HG03103 (cell line): ENCODE measurements at regions not wholly inside any gene's neighbourhood (a gene's known extent, or its start where the extent isn't known, plus 50 kb on each side); places are given as distances from the start of the nearest gene placed in this dataset.
"Not testable (repeated sequence)": the region's sequence is repeated elsewhere in the genome, so short reads cannot be mapped to it uniquely, and the experiment has no call there.

ENCODE experiments used
- ATAC-seq: cut with Tn5 transposase; IDR thresholded peaks from one replicate; pipeline ENCODE4 v1.9.1; 2021; ENCODE audit warnings: low read depth; ENCODE audit not compliant: unreplicated experiment

DNA sequence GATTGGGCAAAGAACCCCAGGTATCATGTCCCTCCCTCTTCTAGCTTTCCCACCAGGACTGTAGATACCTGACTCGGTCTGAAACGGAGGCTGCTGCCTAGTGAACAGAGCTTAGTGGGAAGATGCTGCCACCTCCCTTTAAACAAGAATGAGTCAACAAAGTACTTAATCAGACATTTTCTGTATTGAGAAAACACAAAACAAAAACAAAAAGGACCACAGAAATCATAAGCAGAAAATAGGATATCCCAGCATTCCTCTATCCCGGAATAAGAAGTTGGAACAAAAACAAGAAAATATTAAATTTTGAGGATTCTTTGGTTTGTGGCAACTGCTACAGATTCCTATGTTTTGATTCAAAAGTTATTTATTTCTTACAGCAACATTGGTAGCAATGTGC is 51.7 kb upstream of the COL8A1 start:
- no peak for ATAC-seq

DNA sequence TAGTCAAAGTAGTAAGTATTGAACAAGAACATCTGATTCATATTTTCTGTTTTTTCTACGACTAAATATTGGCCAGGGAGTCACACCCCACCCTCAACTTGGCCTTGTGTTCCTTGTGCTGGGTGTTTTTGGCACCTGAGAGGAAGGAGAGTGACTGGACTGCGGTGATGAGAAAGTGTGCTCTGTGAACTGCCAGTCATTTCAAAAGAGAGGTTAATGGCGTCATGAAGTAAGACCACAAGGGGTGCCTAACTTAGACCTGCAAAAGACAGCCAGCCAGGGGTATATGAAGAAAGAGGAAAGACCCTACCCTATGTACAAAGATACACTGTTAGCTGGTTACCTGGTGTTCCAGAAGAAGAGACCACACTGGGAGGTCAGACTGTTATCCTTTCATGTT is 58.4 kb upstream of the COL8A1 start:
- ATAC-seq: no peak

DNA sequence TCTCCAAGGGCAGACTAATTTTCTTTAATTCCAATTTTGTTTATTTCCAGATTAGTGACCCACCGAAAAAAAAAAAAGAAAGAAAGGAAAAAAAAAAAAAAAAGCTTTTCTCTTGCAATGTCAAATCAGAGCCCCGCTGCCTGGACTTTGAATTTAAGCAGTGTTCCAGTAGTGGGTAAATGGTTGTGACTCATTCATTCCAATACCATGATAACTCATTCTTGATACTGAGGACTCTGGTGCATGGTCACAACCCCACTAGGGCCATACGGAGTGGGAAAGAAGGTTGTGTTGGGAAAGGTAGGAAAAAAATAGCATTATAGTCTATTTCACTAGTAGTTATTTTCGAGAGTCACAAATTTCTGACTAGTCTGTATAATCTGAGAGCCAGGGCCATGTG is 59.1 kb upstream of the COL8A1 start:
- no peak for ATAC-seq

DNA sequence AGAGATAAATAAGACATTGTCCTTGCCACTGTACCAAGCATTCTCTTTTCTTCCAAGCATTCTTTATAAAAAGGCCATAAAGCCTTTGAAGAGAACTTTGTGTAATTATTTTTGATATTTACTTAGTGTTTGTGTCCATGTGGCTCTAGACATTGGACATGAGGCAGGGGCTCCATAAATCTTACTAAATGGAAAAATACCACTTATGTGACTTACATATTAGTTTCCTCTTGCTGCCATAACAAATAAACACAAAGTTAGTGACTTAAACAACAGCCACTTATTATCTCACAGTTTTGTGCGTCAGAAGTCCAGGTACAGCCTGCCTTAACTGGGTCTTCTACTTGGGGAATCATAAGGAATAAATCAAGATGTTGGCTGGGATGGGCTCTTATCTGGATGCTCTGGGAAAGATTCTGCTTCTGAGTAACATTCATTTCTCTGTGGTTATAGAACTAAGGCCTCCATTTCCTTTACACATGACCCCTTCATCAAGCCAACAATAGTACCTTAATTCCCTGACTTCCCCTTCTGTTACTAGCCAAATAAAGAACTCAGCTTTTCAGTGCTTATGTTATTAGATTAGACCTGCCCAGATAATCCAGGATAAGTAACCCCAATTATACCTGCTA is 59.9 kb upstream of the COL8A1 start:
- ATAC-seq: no peak

DNA sequence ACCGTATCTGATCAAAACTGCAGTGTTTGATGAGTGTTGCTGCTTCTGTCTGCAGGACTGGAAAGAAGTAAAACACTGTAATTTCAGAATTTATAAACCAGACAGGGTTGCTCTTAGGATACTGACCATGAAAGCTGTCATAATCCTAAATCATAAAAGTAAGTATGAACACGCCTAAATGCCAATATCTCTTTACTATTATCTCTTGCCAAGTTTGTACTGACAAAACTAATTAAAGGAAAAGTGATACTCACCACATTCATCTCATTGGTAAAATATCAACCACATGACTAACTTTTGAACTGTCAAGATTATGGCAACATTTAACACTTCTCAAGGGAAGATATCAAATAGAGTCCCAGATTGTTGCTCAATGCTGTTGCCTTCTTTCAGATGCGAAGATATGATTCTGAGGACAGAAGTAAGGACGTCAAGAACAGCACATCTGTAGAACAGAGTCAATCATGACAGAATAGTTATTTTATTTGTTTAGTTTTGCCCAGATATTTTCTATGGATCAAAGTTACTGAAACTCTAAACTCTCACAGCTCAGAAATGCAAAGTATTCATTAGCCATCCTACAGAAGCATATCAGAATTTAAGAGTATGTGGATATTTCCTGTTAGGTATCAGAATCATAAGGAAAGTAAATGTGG is 61.4 kb upstream of the COL8A1 start:
- ATAC-seq: no peak

DNA sequence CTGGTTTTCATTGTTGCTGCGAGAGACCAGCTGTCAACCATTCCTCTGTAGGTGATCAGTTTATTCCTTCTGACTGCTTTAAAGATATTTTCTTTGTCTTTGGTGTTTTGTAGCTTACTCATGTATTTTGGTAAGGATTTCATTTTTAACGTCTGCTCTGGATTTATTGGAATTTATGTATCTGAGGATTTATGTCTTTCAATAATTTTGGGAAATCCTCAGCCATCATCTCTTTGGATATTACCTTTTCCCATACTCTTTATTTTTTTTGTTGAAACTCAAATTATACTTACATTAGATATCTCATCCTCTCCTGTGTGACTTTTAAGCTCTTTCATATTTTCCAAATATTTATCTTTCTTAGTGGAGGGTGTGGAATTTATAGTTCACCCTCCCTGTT is 62.7 kb upstream of the COL8A1 start:
- no peak for ATAC-seq

DNA sequence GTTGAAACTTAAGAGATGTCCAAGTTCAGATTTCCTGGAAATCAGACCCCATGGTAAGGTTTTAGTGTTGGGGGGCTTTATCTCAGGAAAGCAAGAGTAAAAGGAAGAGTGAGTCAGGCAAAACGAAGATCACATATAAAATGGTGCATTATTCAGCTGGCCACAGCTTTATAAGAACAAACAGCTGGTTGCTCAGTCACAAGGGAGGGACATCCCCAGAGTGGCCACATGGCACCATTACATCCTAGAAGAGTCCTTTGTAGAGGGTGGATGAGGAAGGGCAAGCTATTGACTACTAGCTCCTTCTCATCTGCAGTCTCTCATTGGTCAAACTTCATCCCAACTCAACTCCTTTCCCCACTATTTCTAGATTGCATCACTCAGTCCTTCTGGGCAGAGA is 68.3 kb upstream of the COL8A1 start:
- no peak for ATAC-seq

DNA sequence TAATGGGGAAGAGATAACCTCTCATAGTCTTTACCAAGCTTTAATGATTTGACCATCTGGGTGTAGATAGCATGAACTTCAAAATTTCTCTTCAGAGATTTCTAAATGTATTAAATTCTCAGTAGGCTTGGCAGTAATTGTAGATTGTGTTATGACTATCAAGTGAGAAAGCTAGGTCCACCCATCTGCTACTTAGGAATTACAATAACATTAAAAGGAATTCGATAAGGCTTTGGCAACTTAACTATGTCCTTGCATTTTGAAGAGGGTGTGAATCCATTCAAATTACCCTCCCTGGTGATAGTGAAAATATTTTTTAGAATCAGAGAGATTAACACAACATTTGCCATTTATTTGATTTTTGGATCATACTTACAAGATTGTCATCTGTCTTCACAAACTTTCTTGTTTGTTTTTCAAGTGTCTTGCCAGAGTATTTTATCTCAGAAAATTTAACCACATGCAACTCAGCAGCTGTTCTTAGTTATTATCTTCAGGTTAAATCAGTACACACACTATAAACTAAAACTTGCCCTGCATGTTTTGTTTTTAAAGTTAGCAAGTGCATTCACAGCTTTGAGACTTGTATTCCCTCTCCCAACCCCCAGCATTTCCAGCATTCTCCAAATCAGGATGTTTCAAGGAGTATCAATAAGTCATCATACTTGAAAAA is 69.6 kb upstream of the COL8A1 start:
- ATAC-seq: no peak

DNA sequence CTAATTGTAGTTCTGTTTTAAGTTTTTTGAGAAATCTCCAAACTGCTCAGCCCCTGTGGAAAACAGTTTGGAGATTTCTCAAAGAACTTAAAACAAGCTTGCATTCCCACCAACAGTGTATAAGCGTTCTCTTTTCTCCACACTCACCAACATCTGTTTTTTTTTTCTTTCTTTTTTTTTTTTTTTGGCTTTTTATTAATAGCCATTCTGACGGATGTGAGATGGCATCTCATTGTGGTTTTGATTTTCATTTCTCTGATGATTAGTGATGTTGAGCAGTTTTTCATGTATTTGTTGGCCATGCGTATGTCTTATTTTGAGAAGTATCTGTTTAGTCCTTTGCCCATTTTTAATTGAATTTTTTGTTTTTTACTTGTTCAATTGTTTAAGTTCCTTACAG is 73.1 kb upstream of the COL8A1 start:
- ATAC-seq: no peak

DNA sequence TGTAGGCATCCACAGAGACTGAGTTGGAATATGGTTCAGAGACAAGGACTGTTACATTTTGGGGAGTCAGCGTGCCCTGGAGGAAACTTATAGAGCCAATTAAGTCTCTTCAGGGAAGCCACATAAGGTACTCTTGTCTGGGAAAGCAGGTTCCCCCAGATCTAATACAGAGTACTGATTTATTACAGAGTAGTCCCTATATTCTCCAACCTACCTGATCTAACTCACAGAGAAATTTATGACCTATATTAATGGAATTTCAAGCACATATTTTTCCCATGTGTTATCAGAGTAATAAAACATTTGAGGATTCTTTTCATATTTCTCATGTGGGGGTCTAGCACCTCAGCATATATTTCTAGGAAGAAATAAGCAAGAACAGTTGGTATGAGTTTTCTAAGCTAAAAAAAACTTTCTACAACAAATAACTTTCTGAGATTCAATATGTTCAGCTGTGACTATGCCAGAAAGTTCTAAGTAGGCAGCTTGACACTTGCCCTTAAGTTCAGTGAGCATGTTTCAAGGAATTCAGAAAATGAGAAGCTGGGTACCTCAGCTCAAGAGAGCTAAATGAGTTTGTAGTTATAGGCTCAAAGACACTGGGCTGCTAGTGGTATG is 75.3 kb upstream of the COL8A1 start:
- no peak for ATAC-seq

DNA sequence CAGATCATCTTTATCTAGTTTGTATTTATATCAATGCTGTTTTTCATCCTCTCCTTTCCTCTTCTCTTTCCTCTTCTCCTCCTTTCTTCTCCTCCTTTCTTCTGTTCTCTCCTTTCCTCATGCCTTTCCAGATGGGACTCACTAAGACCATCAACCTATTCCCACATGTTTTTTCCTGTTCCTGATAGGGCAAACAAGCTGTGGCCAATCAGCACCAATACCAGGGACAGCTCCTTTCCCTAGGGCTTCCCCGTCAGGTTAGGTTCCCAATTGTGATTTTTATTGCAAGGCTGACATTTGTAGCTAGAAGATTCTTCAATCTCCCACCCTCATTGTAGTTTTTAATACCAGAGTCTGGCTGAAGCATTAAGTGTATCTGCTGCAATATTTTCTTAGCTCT is 76.3 kb upstream of the COL8A1 start:
- no peak for ATAC-seq

DNA sequence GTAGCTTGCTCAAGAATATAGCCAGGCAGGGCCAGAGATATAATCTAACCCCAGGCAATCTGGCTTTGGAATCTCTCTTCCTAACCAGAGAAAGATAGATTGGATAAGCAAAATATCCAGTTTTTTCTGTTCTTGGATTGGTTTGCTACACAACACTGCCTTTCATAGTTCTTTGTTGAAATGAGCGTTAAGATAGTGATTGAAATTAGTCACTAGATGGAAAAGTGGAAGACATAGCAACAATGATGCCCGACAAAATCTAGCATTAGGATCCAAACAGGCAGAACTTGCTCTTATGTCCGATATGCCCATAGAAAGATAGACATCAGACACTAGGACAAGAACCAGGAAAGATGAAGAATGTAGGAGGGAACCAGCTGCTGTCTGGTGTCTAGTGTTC is 77.3 kb upstream of the COL8A1 start:
- ATAC-seq: no peak

DNA sequence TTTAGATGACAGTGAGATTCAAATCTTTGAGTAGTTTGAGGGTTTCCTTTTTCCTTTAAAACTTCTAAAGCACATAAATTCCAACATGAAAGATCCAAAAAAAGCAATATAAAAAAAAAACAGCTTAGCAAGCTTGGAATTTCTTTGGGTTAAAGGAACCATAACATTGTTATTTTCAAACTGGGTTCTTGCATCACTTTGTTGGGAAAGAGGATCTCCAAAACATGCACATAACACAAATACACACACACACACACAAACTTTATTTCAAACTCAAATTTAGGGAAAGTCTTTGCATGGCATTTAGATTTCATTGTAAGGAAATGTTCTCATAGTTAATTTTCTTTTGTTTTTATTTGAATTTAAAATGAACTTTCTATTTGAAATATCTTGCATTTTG is 79.2 kb upstream of the COL8A1 start:
- ATAC-seq: no peak

DNA sequence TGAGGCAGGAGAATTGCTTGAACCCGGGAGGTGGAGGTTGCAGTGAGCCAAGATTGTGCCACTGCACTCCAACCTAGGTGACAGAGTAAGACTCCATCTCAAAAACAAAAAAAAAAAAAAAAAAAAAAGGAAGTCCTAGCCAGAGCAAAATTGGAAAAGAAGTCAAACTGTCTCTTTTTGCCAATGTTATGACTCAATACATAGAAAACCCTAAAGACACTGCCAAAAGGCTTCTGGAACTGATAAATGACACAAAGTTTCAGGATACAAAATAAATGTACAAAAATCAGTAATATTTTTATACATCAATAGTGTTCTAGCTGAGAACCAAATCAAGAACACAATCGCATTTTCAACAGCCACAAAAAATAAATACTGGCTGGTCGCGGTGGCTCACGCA is 82.5 kb upstream of the COL8A1 start:
- not testable (repeated sequence) for ATAC-seq

DNA sequence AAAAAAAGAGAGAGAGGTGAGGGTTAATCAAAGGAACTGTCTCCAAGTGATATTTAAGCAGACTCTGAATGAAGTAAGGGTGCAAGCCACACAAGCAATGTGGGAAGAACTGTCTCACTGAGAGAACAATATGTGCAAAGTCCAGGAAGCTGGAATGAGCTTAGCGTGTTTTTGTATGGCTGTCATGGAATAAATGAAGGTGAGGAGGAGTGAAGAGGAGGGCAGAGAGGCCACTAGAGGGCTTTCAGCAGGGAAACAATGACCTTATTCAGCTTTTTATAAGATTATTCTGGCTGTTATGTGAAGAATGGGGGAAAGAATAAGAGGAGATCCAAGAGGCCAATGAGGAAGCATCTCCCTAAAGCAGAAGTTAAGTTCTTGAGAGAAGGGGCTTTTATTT is 86.9 kb upstream of the COL8A1 start:
- ATAC-seq: no peak

DNA sequence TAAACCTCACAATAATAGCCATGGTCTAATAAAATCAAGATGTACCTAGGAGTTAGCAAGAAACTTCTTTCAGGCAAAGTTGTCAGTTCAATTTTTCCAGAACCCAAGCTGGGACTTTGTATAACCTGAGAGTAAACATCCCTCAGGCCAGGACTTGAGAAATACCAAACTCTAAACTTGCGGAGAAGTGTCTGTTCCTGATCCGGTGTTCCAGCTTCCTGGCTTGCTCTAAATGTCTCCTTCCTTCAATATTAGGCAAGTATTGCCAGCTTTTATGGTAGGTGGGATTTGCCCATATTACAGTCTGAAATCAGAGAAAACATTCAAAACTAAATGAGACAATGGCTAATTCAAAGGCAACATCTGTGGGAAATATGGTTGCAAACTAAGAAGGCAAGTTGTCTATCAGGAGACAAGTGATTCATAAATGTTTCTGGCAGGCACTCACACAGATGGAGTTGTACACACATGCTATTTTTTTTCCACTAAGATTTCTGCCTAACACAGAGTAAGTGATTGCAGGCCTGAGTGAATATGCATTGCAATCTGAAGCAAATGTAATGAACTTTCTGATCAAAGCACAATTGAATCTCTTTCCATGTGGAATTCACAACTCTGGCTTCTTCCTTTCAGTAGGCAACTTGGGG is 88.3 kb upstream of the COL8A1 start:
- no peak for ATAC-seq

DNA sequence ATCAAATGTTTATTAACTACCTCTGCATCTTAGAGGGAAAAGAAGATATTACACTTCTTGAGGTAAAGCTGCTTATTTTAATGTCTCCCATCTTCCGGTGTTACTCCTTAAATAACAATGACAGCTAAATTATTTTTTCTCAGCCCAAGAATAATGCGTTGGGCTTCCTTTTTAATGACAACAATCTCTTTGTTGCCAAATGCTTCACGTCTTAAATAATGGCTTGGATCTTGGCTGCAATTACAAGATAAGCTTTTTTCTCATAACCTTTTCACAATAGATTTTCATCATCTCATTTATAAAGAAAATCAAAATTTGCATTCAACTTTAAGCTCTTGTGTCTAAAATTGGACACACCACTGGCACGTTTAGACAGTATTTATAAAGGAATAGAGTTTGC is 89.2 kb upstream of the COL8A1 start:
- no peak for ATAC-seq

DNA sequence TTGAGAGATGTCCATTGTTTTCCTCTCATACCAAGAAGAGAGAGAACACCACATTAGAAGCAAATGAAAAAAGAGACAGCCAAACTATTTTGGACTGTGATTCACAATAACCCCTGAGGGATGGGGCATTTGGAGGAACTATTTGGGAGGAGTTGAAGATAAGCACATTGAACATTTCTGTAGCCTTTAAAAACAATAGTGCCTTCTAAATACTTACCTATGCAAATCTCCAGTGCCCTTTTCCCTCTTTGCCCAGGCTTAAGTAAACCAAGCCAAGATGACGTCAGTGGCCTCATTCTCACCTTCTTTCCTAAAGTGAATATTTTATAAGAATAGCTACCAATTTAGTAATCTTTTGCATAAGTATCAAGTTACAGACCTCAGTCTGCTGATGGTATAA is 89.7 kb upstream of the COL8A1 start:
- no peak for ATAC-seq

DNA sequence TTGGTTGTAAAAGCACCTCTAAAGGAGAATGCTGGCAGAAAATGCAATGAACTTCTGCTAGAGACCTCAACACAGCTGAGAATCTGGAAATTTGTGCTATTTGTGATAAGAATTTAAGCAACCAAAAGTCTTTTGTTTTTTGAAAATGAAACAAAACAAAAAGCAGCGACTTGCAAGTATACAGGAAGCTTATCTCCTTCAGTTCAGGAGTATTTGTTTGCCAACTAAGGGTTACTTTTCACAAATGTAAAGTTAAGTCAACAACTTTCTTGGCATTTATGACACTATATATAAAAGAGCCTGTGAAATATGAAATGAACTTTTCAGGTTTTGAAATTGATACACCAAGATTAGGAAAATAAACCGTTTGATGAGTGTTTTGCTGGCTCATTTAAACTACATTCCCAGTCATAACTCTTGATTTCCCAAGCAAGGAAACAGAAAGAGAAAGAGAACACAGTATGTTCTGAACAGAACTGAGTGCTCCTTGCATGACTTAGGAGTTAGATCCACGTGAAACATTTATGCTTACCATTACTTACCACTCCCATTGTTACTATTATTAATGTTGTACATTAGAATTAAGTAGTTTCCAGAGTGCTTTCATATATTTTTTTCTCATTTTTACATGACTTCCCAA is 92.3 kb upstream of the COL8A1 start:
- no peak for ATAC-seq

DNA sequence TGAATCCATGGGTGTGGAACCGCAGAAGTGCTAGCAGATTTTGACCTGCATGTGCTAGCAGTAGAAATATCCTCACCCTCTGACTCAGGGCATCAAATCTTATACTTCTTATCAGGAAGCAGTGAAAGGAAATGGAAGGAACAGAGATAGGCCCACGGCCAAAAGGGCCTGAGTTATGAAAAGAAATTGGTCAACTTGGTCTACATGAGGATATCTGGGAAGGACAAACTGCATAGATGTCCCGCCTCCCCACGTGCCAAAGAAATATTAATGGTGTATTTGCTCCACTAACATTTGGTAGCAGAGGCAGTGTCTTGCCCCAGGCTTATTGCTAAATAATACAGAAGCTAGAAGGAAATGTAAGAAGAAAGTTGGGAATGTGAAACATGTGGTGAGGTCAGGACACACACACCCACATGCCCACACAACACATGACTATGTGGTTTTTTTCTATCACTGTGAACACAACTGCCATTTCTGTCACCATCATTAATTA is 93.6 kb upstream of the COL8A1 start:
- no peak for ATAC-seq

DNA sequence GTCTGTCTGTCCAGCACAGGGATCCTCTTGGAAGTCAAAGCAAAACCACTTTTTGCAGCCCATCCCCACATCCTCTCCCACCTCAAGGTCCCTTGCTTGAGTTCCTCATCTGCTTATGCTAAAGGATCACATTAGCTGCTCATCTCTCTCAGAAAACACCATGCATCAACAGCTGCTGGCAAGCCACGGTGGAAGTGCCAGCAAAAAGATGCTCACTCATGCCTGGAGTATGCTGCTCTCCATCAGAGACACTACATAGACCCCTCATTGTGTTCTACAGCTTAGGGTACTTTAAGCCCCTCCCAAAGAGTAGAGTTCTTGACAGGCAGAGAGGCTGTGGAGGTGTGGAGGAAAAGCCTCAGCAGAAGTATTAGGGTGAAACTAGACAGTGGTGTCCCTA is 94.6 kb upstream of the COL8A1 start:
- ATAC-seq: no peak
